Pancreas (tissue), 10 donors: ENCODE measurements at regions not wholly inside any gene's neighbourhood (a gene's known extent, or its start where the extent isn't known, plus 50 kb on each side); places are given as distances from the start of the nearest gene placed in this dataset.

Source experiments
- ATAC-seq, 4 donors: fragments of 200-7000 bp; cut with Tn5 transposase; one replicate each; pipeline versions ENCODE4 v1.8.0 to v1.9.1; 2020; ENCODE audit warnings: mild to moderate bottlenecking in 4 of 4, moderate library complexity in 4 of 4
- DNase-seq, 6 donors: peaks; one replicate each; pipeline ENCODE4 v3.0.0-alpha.2; 2020
- FAIRE-seq: peaks from 2 replicates; lab custom pipeline; 2012; peaks lifted over from hg19 to GRCh38; lab: Jason Lieb, UNC
- H3K27ac ChIP-seq, 4 donors: fragments of 200-600 bp; sonication (generic); 1 replicate in 3 of 4; 2 replicates in 1 of 4; pipeline versions ENCODE4 v1.5.0 to v1.8.0; 2020
- H3K27me3 ChIP-seq, 4 donors: fragments of 200-600 bp; one replicate each; pipeline ENCODE4 v1.8.0; 2021
- H3K36me3 ChIP-seq, 3 donors: fragments of 200-600 bp; sonication (generic) in 1 of 3; one replicate each; pipeline versions ENCODE4 v1.5.0 to v1.8.0; 2020 to 2021
- H3K4me1 ChIP-seq, 3 donors: fragments of 200-600 bp; one replicate each; pipeline ENCODE4 v1.8.0; 2021
- H3K4me3 ChIP-seq, 4 donors: fragments of 200-600 bp; sonication (generic) in 2 of 4; one replicate each; pipeline versions ENCODE4 v1.5.0 to v1.8.0; 2020 to 2021
- H3K9me3 ChIP-seq, 4 donors: fragments of 200-600 bp; one replicate each; pipeline ENCODE4 v1.8.0; 2021
- CTCF ChIP-seq, 4 donors: fragments of 200-600 bp; sonication (generic) in 3 of 4; IDR thresholded peaks; one replicate each; pipeline versions ENCODE4 v1.5.0 to v1.8.0; 2021; ENCODE audit warnings: antibody characterized with exemption in 4 of 4
- WGBS, 2 donors: extraction: QIAGEN DNeasy Blood & Tissue Kit; methylation state at CpG; one replicate each; pipeline ENCODE4 v1.1.7; 2013; 5-methylcytosine and 5-hydroxymethylcytosine counted together
- intact Hi-C, 3 donors: fragments of 100-400 bp; cut with DNase I; formaldehyde crosslinking; loops; one replicate each; pipeline versions ENCODE4 v1.11.1 to v1.14.2; 2022
- donor health status: healthy with polysubstance abuse.
- donor health status: DM: no; HTN: no; CAD: no; lungs with moderate emphysema.
- donor health status: DM: no; HTN: no; CAD: no.
- donor health status: control.
- donor health status: control.
- donor health status: Bipolar disorder and iron deficiency.
- donor health status: DM: yes; HTN: yes; CAD: no.
- donor health status: DM: no; HTN: no; CAD: no.
- donor health status: DM: no; HTN: no; CAD: no.
- donor health status: DM: yes; HTN: yes; CAD: no.

- WGBS, 2 donors, result 75 to 90% methylated on average over 5 of the region's 5 CpGs
- no peak for TF ChIP-seq CTCF (IDR thresholded peaks at IDR 0.05)
- DNase-seq (no peak), ATAC-seq (no peak), FAIRE-seq (no peak)
- no peaks in the 10 kb centered on the region for H3K4me1 ChIP-seq
- H3K4me3 ChIP-seq, result no peak overlapping the region
- no peaks in the 10 kb centered on the region for H3K9me3 ChIP-seq
- H3K36me3 ChIP-seq, result no peaks in the 10 kb centered on the region
- no peak overlapping the region for H3K27ac ChIP-seq
- H3K27me3 ChIP-seq, result peaks cover 0 to 6% (median 0%) of the 10 kb centered on the region in 4 donors
- intact Hi-C loops, result no loop called here
These were observed 388.8 kb downstream of the ZFHX3 start for GRCh38 chr16:72658888-72659717.

- no peak for ATAC-seq
- Histone ChIP-seq H3K9me3 (no peaks in the 10 kb centered on the region), H3K4me3 (no peak overlapping the region), H3K4me1 (no peaks in the 10 kb centered on the region), H3K27ac (no peak overlapping the region), H3K27me3 (peaks cover 0 to 6% (median 0%) of the 10 kb centered on the region in 4 donors), H3K36me3 (no peaks in the 10 kb centered on the region)
- TF ChIP-seq CTCF (IDR thresholded peaks at IDR 0.05), result no peak
- DNase-seq, result no peak
- no peak for FAIRE-seq
- intact Hi-C loops, result no loop called here
These were observed 390.1 kb downstream of the ZFHX3 start for GRCh38 chr16:72657791-72658190.

GRCh38 chr16:72657164-72657563 lies 390.8 kb downstream of the ZFHX3 start:
- FAIRE-seq (no peak), ATAC-seq (no peak), DNase-seq (no peak)
- H3K9me3 ChIP-seq, result no peaks in the 10 kb centered on the region
- no peak for TF ChIP-seq CTCF (IDR thresholded peaks at IDR 0.05)
- H3K27me3 ChIP-seq, result peaks cover 0 to 2% (median 0%) of the 10 kb centered on the region in 4 donors
- H3K36me3 ChIP-seq, result no peaks in the 10 kb centered on the region
- 78 to 81% methylated on average over 1 of the region's 1 CpG for WGBS, 2 donors
- no peaks in the 10 kb centered on the region for H3K4me1 ChIP-seq
- H3K27ac ChIP-seq, result no peak overlapping the region
- intact Hi-C loops, result no loop called here
- H3K4me3 ChIP-seq, result no peak overlapping the region

GRCh38 chr16:72654535-72654934 lies 393.4 kb downstream of the ZFHX3 start:
- FAIRE-seq, result no peak
- no peak for ATAC-seq
- Histone ChIP-seq H3K4me1 (no peaks in the 10 kb centered on the region), H3K27me3 (no peaks in the 10 kb centered on the region), H3K27ac (no peak overlapping the region), H3K36me3 (no peaks in the 10 kb centered on the region), H3K9me3 (no peaks in the 10 kb centered on the region), H3K4me3 (no peak overlapping the region)
- DNase-seq, result no peak
- no peak for TF ChIP-seq CTCF (IDR thresholded peaks at IDR 0.05)
- intact Hi-C loops, result no loop called here

- no peak overlapping the region for H3K27ac ChIP-seq
- ATAC-seq (no peak), FAIRE-seq (no peak), DNase-seq (no peak)
- TF ChIP-seq CTCF (IDR thresholded peaks at IDR 0.05), result no peak
- no peaks in the 10 kb centered on the region for H3K4me1 ChIP-seq
- 78 to 89% methylated on average over 3 of the region's 3 CpGs for WGBS, 2 donors
- intact Hi-C loops, result no loop called here
- H3K36me3 ChIP-seq, result no peaks in the 10 kb centered on the region
- H3K27me3 ChIP-seq, result no peaks in the 10 kb centered on the region
- no peaks in the 10 kb centered on the region for H3K9me3 ChIP-seq
- H3K4me3 ChIP-seq, result no peak overlapping the region
These were observed 398.5 kb downstream of the ZFHX3 start for GRCh38 chr16:72649254-72649944.
